Activated CD4-positive, alpha-beta memory T cell treated with anti-CD3 and anti-CD28 coated beads for 36 hours (primary cell): ENCODE measurements at regions not wholly inside any gene's neighbourhood (a gene's known extent, or its start where the extent isn't known, plus 50 kb on each side); places are given as distances from the start of the nearest gene placed in this dataset.

Experiments
- CTCF ChIA-PET: fragments of 350-600 bp; sonication (Branson Sonifier 250); formaldehyde crosslinking; loops from one replicate; lab custom pipeline; 2021; ENCODE audit warnings: antibody characterized with exemption, inconsistent platforms; lab: Charles Lee
- POLR2A ChIA-PET: fragments of 350-600 bp; sonication (Branson Sonifier 250); formaldehyde crosslinking; loops from one replicate; lab custom pipeline; 2021; ENCODE audit warnings: antibody characterized with exemption; lab: Charles Lee
- DNase-seq: peaks from one replicate; pipeline ENCODE4 v3.0.0-alpha.2; 2020
- H3K27ac Mint-ChIP-seq: one replicate; pipeline ENCODE4 v1.8.0; 2021; ENCODE audit warnings: mixed read lengths
- H3K27me3 Mint-ChIP-seq: one replicate; pipeline ENCODE4 v1.8.0; 2021; ENCODE audit warnings: mixed read lengths
- H3K36me3 Mint-ChIP-seq: one replicate; pipeline ENCODE4 v1.8.0; 2021; ENCODE audit warnings: mixed read lengths
- H3K4me1 Mint-ChIP-seq: one replicate; pipeline ENCODE4 v1.8.0; 2021; ENCODE audit warnings: low read depth, mixed read lengths
- H3K4me3 Mint-ChIP-seq: one replicate; pipeline ENCODE4 v1.8.0; 2021; ENCODE audit warnings: mild to moderate bottlenecking, mixed read lengths
- H3K9me3 Mint-ChIP-seq: one replicate; pipeline ENCODE4 v1.8.0; 2021; ENCODE audit warnings: mixed read lengths
- intact Hi-C: fragments of 100-400 bp; cut with micrococcal nuclease; formaldehyde crosslinking; loops from one replicate; pipeline ENCODE4 v1.15.1; 2023

DNA sequence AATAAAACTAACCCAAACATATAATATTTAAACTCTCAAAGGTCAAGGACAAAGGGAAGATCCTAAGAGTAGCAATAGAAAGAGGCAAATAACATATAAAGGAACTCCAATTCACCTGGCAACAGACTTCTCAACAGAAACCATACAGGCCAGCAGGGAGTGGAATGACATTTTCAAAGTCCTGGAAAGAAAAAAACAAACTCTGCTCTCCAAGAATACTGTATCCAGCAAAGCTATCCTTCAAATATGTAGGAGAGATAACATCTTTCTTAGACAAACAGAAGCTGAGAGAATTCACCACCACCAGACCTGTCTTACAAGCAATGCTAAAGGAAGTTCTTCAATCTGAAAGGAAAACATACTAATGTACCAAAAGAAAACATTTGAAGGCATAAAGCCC is 51.5 kb upstream of the TMEM158 start:
- Mint-ChIP-seq H3K27ac (no peak overlapping the region), H3K9me3 (peaks cover 32% of the 10 kb centered on the region), H3K36me3 (peaks cover 2% of the 10 kb centered on the region), H3K4me3 (no peak overlapping the region), H3K27me3 (peaks cover 22% of the 10 kb centered on the region), H3K4me1 (no peaks in the 10 kb centered on the region)
- CTCF ChIA-PET = no interaction called here
- no peak for DNase-seq
- intact Hi-C loops = no loop called here
- POLR2A ChIA-PET = no interaction called here

DNA sequence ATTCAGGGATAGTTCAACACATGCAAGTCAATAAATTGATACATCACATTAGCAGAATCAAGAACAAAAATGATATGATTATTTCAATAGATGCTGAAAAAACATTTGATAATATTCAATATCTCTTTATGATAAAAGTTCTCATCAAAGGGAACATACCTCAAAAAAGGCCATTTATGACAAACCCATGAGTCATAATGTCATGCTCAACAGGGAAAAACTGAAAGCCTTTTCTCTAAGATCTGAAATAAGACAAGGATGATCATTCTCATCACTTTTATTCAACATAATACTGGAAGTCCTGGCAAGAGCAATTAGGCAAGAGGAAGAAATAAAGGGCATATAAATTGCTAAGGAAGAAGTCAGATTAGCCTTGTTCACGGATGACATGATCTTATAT is 54.1 kb upstream of the TMEM158 start:
- peaks cover 32% of the 10 kb centered on the region for H3K9me3 Mint-ChIP-seq
- intact Hi-C loops = no loop called here
- CTCF ChIA-PET = no interaction called here

GRCh38 chr3:45280971-45281370 is 54.9 kb upstream of the TMEM158 start:
- peaks cover 2% of the 10 kb centered on the region for H3K36me3 Mint-ChIP-seq
- ChIA-PET CTCF (no interaction called here), POLR2A (no interaction called here)
- H3K9me3 Mint-ChIP-seq = peaks cover 32% of the 10 kb centered on the region
- H3K27ac Mint-ChIP-seq = no peak overlapping the region
- no peak for DNase-seq
- peaks cover 15% of the 10 kb centered on the region for H3K27me3 Mint-ChIP-seq
- no peak overlapping the region for H3K4me3 Mint-ChIP-seq
- no peaks in the 10 kb centered on the region for H3K4me1 Mint-ChIP-seq
- intact Hi-C loops = no loop called here

More for the DNA sequence above, 54.1 kb upstream of the TMEM158 start:
- POLR2A ChIA-PET = no interaction called here
- no peak for DNase-seq
- H3K27me3 Mint-ChIP-seq = peaks cover 12% of the 10 kb centered on the region
- no peaks in the 10 kb centered on the region for H3K4me1 Mint-ChIP-seq
- H3K4me3 Mint-ChIP-seq = no peak overlapping the region
- H3K36me3 Mint-ChIP-seq = peaks cover 2% of the 10 kb centered on the region
- H3K27ac Mint-ChIP-seq = no peak overlapping the region

DNA sequence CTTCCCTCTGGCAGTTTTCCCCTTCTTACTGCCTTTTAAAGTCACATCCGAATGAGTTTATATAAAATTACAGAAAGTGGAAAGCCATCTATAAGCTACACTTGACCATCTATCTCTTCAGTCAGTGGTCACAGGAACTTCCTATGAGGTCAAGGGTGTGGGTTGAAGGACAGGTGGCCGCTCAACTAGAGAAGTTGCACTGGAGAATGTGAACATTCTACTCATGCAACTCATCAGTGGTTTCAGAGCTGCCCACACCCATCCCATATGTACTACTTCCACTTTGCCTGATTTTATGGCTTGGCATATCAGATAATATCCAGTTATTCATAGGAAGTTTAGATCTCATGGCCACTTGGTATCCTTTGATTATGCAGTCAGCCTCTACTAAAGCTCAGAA is 57.4 kb upstream of the TMEM158 start:
- DNase-seq = no peak
- intact Hi-C loops = no loop called here

GRCh38 chr3:45297331-45297730 is 71.2 kb upstream of the TMEM158 start:
- H3K27me3 Mint-ChIP-seq = peaks cover 21% of the 10 kb centered on the region
- H3K4me1 Mint-ChIP-seq = no peaks in the 10 kb centered on the region
- no peak overlapping the region for H3K27ac Mint-ChIP-seq
- ChIA-PET CTCF (no interaction called here), POLR2A (no interaction called here)
- peaks cover 5% of the 10 kb centered on the region for H3K36me3 Mint-ChIP-seq
- DNase-seq = no peak
- no peak overlapping the region for H3K4me3 Mint-ChIP-seq
- peaks cover 10% of the 10 kb centered on the region for H3K9me3 Mint-ChIP-seq
- intact Hi-C loops = no loop called here

More for the DNA sequence above, 57.4 kb upstream of the TMEM158 start:
- H3K9me3 Mint-ChIP-seq = peaks cover 14% of the 10 kb centered on the region
- no peaks in the 10 kb centered on the region for H3K36me3 Mint-ChIP-seq
- H3K27me3 Mint-ChIP-seq = peaks cover 27% of the 10 kb centered on the region
- POLR2A ChIA-PET = no interaction called here
- H3K4me1 Mint-ChIP-seq = no peaks in the 10 kb centered on the region
- H3K27ac Mint-ChIP-seq = no peak overlapping the region
- CTCF ChIA-PET = no interaction called here
- H3K4me3 Mint-ChIP-seq = no peak overlapping the region

DNA sequence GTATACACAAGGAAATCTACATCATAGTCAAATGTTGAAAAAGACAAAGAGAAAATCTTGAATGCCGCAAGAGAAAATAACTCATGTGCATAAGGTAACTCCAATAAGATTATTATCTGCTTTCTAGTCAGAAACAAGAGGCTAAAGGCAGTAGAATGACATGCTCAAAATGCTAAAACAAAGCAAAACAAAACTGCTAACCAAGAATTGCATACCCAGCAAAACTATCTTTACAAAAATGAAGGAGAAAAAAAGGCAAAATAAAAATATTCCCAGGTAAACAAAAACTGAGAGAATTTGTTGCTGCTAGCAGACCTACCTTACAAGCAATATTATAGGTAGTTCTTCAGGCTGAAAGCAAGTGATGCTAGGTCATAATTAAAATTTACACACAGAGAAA is 76.4 kb upstream of the TMEM158 start:
- no peak overlapping the region for H3K27ac Mint-ChIP-seq
- H3K27me3 Mint-ChIP-seq = peaks cover 17% of the 10 kb centered on the region
- CTCF ChIA-PET = no interaction called here
- no peaks in the 10 kb centered on the region for H3K4me1 Mint-ChIP-seq
- H3K9me3 Mint-ChIP-seq = peaks cover 17% of the 10 kb centered on the region
- peaks cover 5% of the 10 kb centered on the region for H3K36me3 Mint-ChIP-seq
- POLR2A ChIA-PET = no interaction called here
- no peak overlapping the region for H3K4me3 Mint-ChIP-seq
- DNase-seq = no peak
- intact Hi-C loops = no loop called here

GRCh38 chr3:45306406-45307008 is 80.4 kb upstream of the TMEM158 start:
- ChIA-PET CTCF (interaction anchor here (1.2 kb wide), 1 partner anchor 13 kb away, joined by 3 read pairs; no protein-coding TSS in a partner anchor), POLR2A (no interaction called here)
- H3K4me1 Mint-ChIP-seq = no peaks in the 10 kb centered on the region
- peaks cover under 1% of the 10 kb centered on the region for H3K36me3 Mint-ChIP-seq
- DNase-seq = no peak
- intact Hi-C loops = no loop called here
- no peak overlapping the region for H3K27ac Mint-ChIP-seq
- H3K27me3 Mint-ChIP-seq = peaks cover 7% of the 10 kb centered on the region
- peaks cover 11% of the 10 kb centered on the region for H3K9me3 Mint-ChIP-seq
- no peak overlapping the region for H3K4me3 Mint-ChIP-seq

DNA sequence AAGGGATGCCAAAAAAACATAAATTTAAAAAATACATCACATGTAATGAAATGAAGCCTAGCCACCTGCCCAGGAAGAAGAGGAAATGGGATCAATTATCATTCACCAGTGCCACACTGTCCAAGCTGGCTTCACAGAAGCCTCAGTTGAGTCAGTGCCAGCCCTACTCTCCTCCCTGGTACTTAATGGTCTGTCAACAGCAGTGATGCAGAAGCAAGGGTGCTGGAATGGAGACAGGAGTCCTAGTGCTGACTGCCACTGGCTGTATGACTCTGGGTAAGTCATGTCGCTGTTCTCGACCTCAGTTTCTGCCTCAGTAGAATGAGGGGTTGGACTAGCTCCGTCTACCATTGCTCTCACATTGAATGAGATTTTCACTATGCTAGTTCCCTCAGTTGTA is 78.5 kb upstream of the LARS2 start:
- intact Hi-C loops = no loop called here
- no peak overlapping the region for H3K4me3 Mint-ChIP-seq

GRCh38 chr3:45311327-45311726 is 77.0 kb upstream of the LARS2 start:
- Mint-ChIP-seq H3K27ac (no peak overlapping the region), H3K36me3 (no peaks in the 10 kb centered on the region), H3K9me3 (peaks cover 3% of the 10 kb centered on the region), H3K27me3 (peaks cover 16% of the 10 kb centered on the region), H3K4me1 (no peaks in the 10 kb centered on the region), H3K4me3 (no peak overlapping the region)
- intact Hi-C loops = no loop called here
- CTCF ChIA-PET = no interaction called here
- POLR2A ChIA-PET = no interaction called here
- DNase-seq = no peak

More for the DNA sequence above, 78.5 kb upstream of the LARS2 start:
- Mint-ChIP-seq H3K9me3 (peaks cover 3% of the 10 kb centered on the region), H3K36me3 (no peaks in the 10 kb centered on the region), H3K27me3 (peaks cover 16% of the 10 kb centered on the region), H3K4me1 (no peaks in the 10 kb centered on the region), H3K27ac (no peak overlapping the region)
- CTCF ChIA-PET = no interaction called here
- no peak for DNase-seq
- POLR2A ChIA-PET = no interaction called here

- Mint-ChIP-seq H3K9me3 (peaks cover 2% of the 10 kb centered on the region), H3K27me3 (peaks cover 16% of the 10 kb centered on the region), H3K4me3 (no peak overlapping the region), H3K36me3 (no peaks in the 10 kb centered on the region), H3K27ac (no peak overlapping the region), H3K4me1 (no peaks in the 10 kb centered on the region)
- intact Hi-C loops = no loop called here
- POLR2A ChIA-PET = no interaction called here
- DNase-seq = no peak
- CTCF ChIA-PET = no interaction called here
These were observed 76.2 kb upstream of the LARS2 start for GRCh38 chr3:45311953-45312801.

GRCh38 chr3:45312836-45313493 is 75.4 kb upstream of the LARS2 start:
- intact Hi-C loops = no loop called here
- H3K9me3 Mint-ChIP-seq = no peaks in the 10 kb centered on the region
- no peaks in the 10 kb centered on the region for H3K36me3 Mint-ChIP-seq
- H3K4me1 Mint-ChIP-seq = no peaks in the 10 kb centered on the region
- H3K4me3 Mint-ChIP-seq = no peak overlapping the region
- H3K27me3 Mint-ChIP-seq = peaks cover 16% of the 10 kb centered on the region
- CTCF ChIA-PET = no interaction called here
- H3K27ac Mint-ChIP-seq = no peak overlapping the region
- POLR2A ChIA-PET = no interaction called here
- DNase-seq = no peak

DNA sequence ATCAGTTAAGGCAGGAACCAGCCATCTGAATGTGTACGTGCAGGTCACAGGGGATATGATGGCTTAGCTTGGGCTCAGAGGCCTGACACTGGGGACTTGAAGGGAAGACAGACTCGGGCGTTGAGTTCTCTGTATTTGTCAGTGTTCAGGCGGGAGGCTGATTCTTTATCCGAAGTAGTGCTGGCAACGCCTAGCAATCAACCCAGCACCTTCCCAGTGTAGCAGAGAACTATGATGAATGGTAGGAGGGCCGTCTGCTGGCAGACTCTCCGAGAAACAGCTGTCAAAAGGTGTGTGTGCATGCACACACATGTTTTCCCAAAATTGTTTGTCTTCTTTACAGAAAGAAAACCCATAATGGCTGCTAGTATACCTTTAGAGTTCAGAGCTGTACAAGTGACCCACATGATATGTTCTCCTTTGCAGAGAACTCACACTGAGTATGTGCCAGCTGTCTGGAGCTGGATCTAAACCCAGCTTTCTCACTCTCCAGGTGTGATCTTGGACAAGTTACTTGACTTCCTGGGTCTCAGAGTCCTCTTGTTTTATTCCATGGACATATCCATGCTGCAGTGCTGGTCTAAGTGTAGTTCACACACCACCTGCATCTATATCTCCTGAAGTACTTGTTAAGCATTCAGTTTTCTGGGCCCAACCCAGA is 74.5 kb upstream of the LARS2 start:
- peaks cover 16% of the 10 kb centered on the region for H3K27me3 Mint-ChIP-seq
- ChIA-PET POLR2A (no interaction called here), CTCF (no interaction called here)
- DNase-seq = no peak
- H3K4me1 Mint-ChIP-seq = no peaks in the 10 kb centered on the region
- intact Hi-C loops = no loop called here
- no peaks in the 10 kb centered on the region for H3K36me3 Mint-ChIP-seq
- H3K9me3 Mint-ChIP-seq = no peaks in the 10 kb centered on the region
- H3K27ac Mint-ChIP-seq = no peak overlapping the region
- H3K4me3 Mint-ChIP-seq = no peak overlapping the region
